Keratinocyte (primary cell): ENCODE measurements at regions not wholly inside any gene's neighbourhood (a gene's known extent, or its start where the extent isn't known, plus 50 kb on each side); places are given as distances from the start of the nearest gene placed in this dataset.

Experiments used
- DNase-seq: peaks from one replicate; pipeline ENCODE4 v3.0.0-alpha.2; 2011; ENCODE audit warnings: low read depth, missing footprints, low spot score
- FAIRE-seq: peaks from 2 replicates; lab custom pipeline; 2011; peaks lifted over from hg19 to GRCh38; lab: Jason Lieb, UNC
- H2AFZ ChIP-seq: 2 replicates; pipeline ENCODE4 v1.6.0; 2012; ENCODE audit warnings: low read length, control low read depth, inconsistent platforms; ENCODE audit not compliant: control insufficient read depth
- H3K27ac ChIP-seq: 2 replicates; pipeline ENCODE4 v1.5.1; 2011; ENCODE audit warnings: low read length; ENCODE audit not compliant: control insufficient read depth, insufficient read depth
- H3K27me3 ChIP-seq: 3 replicates; pipeline ENCODE4 v1.6.0; 2011; ENCODE audit warnings: low read length; ENCODE audit not compliant: control insufficient read depth, insufficient read depth; ENCODE audit errors: extremely low read depth
- H3K36me3 ChIP-seq, 2 experiments: 2 replicates in 1 of 2; 3 replicates in 1 of 2; pipeline ENCODE4 v1.5.1; 2011; ENCODE audit warnings: low read length in 2 of 2, mild to moderate bottlenecking in 1 of 2; ENCODE audit not compliant: control insufficient read depth in 2 of 2, insufficient read depth in 2 of 2; ENCODE audit errors: extremely low read depth in 1 of 2
- H3K4me1 ChIP-seq: 3 replicates; pipeline ENCODE4 v1.5.1; 2011; ENCODE audit warnings: low read length; ENCODE audit not compliant: control insufficient read depth, insufficient read depth; ENCODE audit errors: extremely low read depth
- H3K4me2 ChIP-seq: 3 replicates; pipeline ENCODE4 v1.6.0; 2011; ENCODE audit warnings: low read depth, low read length; ENCODE audit not compliant: control insufficient read depth, insufficient read depth; ENCODE audit errors: extremely low read depth
- H3K4me3 ChIP-seq, 3 experiments: fragments of 200-600 bp in 1 of 3; sonication (generic) in 1 of 3; 2 replicates in 2 of 3; 3 replicates in 1 of 3; pipeline ENCODE4 v1.5.1; 2011 to 2016; ENCODE audit warnings: low read length in 3 of 3, mild to moderate bottlenecking in 3 of 3, control low read depth in 2 of 3, inconsistent platforms in 1 of 3, low read depth in 1 of 3, mixed read lengths in 1 of 3, mixed run types in 1 of 3, moderate library complexity in 1 of 3; ENCODE audit not compliant: control insufficient read depth in 2 of 3, insufficient read depth in 2 of 3; ENCODE audit errors: extremely low read depth in 1 of 3
- H3K79me2 ChIP-seq: 2 replicates; pipeline ENCODE4 v1.6.0; 2012; ENCODE audit warnings: low read length; ENCODE audit not compliant: control insufficient read depth, insufficient read depth
- H3K9ac ChIP-seq: 3 replicates; pipeline ENCODE4 v1.6.0; 2011; ENCODE audit warnings: low read length; ENCODE audit not compliant: control insufficient read depth, insufficient read depth; ENCODE audit errors: extremely low read depth
- H3K9me1 ChIP-seq: 3 replicates; pipeline ENCODE4 v1.6.0; 2011; ENCODE audit warnings: low read length; ENCODE audit not compliant: control insufficient read depth, insufficient read depth; ENCODE audit errors: extremely low read depth
- H3K9me3 ChIP-seq: 2 replicates; pipeline ENCODE4 v1.5.1; 2012; ENCODE audit warnings: low read depth, low read length; ENCODE audit not compliant: control insufficient read depth
- H4K20me1 ChIP-seq: 3 replicates; pipeline ENCODE4 v1.6.0; 2011; ENCODE audit warnings: low read length; ENCODE audit not compliant: control insufficient read depth, insufficient read depth; ENCODE audit errors: extremely low read depth
- CTCF ChIP-seq, 3 experiments: IDR thresholded peaks in 1 of 3; conservative IDR thresholded peaks in 1 of 3; optimal IDR thresholded peaks in 1 of 3; 2 replicates in 2 of 3; 3 replicates in 1 of 3; pipeline versions ENCODE3 to v1.5.1; 2011; ENCODE audit warnings: low read length in 3 of 3, mild to moderate bottlenecking in 3 of 3, moderate library complexity in 2 of 3, control low read depth in 1 of 3, inconsistent platforms in 1 of 3; ENCODE audit not compliant: insufficient read depth in 2 of 3; ENCODE audit errors: extremely low read depth in 1 of 3
- EZH2 ChIP-seq: IDR thresholded peaks from one replicate; pipeline ENCODE4 v1.6.1; 2012; ENCODE audit warnings: inconsistent platforms, mild to moderate bottlenecking, low read length, moderate library complexity
- dilution Hi-C: fragments of 300-500 bp; cut with MboI; formaldehyde crosslinking; loops from one replicate; pipeline ENCODE4 v1.7.0; 2020; ENCODE audit warnings: low sequenced_read_pairs; ENCODE audit not compliant: extremely low pct_ligation_motif_present

- H3K4me1 ChIP-seq, result peaks cover 24% of the 10 kb centered on the region
- TF ChIP-seq CTCF (optimal IDR thresholded peaks at IDR 0.05 in 1 of 3, IDR thresholded peaks at IDR 0.05 in 1 of 3, conservative IDR thresholded peaks at IDR 0.05 in 1 of 3; ENCODE audit: extremely low read depth in 1 of 3, insufficient read depth in 2 of 3, low read length in 3 of 3) (no peak), EZH2 (no peak)
- DNase-seq (no peak), FAIRE-seq (no peak)
- no peak overlapping the region for H3K9ac ChIP-seq
- no peaks in the 10 kb centered on the region for H4K20me1 ChIP-seq
- dilution Hi-C loops, result no loop called here
- H3K4me2 ChIP-seq, result no peak overlapping the region
- H3K4me3 ChIP-seq, result no peak overlapping the region
- no peaks in the 10 kb centered on the region for H3K79me2 ChIP-seq
- no peaks in the 10 kb centered on the region for H3K27me3 ChIP-seq
- no peak overlapping the region for H2AFZ ChIP-seq
- no peak overlapping the region for H3K27ac ChIP-seq
- no peaks in the 10 kb centered on the region for H3K9me1 ChIP-seq
- no peaks in the 10 kb centered on the region for H3K36me3 ChIP-seq
- H3K9me3 ChIP-seq, result no peaks in the 10 kb centered on the region
These were observed 89.7 kb upstream of the STEAP1B start for GRCh38 chr7:22589641-22590201.

- no peak overlapping the region for H3K27ac ChIP-seq
- dilution Hi-C loops, result no loop called here
These were observed 88.4 kb upstream of the STEAP1B start for GRCh38 chr7:22588351-22588750.

More at GRCh38 chr7:22588351-22588750, 88.4 kb upstream of the STEAP1B start:
- H3K4me1 ChIP-seq, result peaks cover 28% of the 10 kb centered on the region
- FAIRE-seq, result no peak
- H3K4me2 ChIP-seq, result no peak overlapping the region
- H3K36me3 ChIP-seq, result no peaks in the 10 kb centered on the region
- no peak overlapping the region for H2AFZ ChIP-seq
- DNase-seq, result no peak
- no peaks in the 10 kb centered on the region for H3K9me3 ChIP-seq
- no peaks in the 10 kb centered on the region for H3K27me3 ChIP-seq
- no peaks in the 10 kb centered on the region for H3K79me2 ChIP-seq
- H3K9ac ChIP-seq, result no peak overlapping the region
- TF ChIP-seq EZH2, result no peak
- no peak for TF ChIP-seq CTCF (optimal IDR thresholded peaks at IDR 0.05 in 1 of 3, IDR thresholded peaks at IDR 0.05 in 1 of 3, conservative IDR thresholded peaks at IDR 0.05 in 1 of 3; ENCODE audit: extremely low read depth in 1 of 3, insufficient read depth in 2 of 3, low read length in 3 of 3)
- no peaks in the 10 kb centered on the region for H3K9me1 ChIP-seq
- H3K4me3 ChIP-seq, result no peak overlapping the region
- no peaks in the 10 kb centered on the region for H4K20me1 ChIP-seq
